SK-N-MC (cell line): ENCODE measurements at regions not wholly inside any gene's neighbourhood (a gene's known extent, or its start where the extent isn't known, plus 50 kb on each side); places are given as distances from the start of the nearest gene placed in this dataset.

ENCODE experiments used
- EZH2 ChIP-seq: fragments of 200-600 bp; sonication (generic); IDR thresholded peaks from one replicate; pipeline ENCODE4 v1.6.1; 2017; ENCODE audit warnings: antibody characterized with exemption
- POLR2AphosphoS5 ChIP-seq: IDR thresholded peaks from 2 replicates; pipeline ENCODE4 v1.6.1; 2012; ENCODE audit warnings: mild to moderate bottlenecking, low read depth, low read length, borderline replicate concordance

DNA sequence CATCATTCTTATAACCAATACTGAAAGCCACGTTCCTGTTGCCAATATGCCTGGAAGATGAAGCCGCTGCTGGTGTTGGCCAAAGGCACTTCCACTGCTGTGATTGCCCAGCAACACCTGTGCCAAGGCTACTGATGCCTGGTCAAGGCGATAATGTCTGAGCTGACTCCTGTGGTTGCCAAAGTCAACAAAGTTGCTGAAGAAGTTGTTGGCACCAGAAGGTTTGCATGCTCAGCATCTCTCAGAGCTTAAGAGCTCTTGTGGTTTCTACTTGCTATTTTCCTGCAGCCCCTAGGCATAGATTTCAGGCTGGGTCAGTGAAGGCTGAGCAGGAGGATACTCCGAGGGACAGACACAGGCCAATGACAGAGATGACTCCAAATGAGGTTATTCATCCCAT, 63.4 kb upstream of the RAB3GAP2 start:
- TF ChIP-seq POLR2AphosphoS5: no peak
- TF ChIP-seq EZH2: no peak
